ENCODE measurements at regions not wholly inside any gene's neighbourhood (a gene's known extent, or its start where the extent isn't known, plus 50 kb on each side); places are given as distances from the start of the nearest gene placed in this dataset.

DNA sequence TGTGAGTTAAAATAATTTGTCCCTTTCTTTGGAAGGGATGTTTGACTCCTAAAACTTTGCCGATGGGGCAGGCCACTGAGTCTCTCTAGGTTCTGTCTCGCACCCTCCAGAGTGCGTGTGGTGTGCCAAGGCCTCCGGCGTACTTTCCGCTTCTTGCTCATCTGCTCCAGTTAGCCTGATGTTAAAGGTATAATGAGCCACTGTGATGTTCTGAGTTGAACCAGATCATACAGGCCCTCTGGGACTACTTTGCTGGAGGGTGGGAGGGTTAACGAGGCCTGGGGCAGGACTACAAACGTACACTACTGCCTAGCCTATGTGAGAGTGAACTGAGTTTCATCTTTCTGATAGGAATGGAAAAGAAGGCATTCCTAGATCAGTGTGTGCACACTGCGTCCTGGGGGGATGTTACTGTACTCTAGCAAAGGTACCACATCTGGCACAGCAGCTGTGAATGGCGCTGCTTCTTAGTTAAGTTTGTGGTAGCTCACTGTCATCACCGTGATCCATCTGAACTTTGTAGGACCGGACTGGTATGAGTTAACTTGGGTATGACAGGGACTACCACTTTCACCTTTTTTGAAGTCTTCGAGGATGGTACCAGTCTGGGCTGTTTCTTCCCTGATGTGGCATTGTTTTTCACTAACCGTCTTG, 60.2 kb downstream of the RGS12 start:
- H3K4me3 ChIP-seq: no peak overlapping the region
- DNase-seq (no peak), ATAC-seq (ENCODE audit: low FRiP score in 2 of 2) (no peak)

DNA sequence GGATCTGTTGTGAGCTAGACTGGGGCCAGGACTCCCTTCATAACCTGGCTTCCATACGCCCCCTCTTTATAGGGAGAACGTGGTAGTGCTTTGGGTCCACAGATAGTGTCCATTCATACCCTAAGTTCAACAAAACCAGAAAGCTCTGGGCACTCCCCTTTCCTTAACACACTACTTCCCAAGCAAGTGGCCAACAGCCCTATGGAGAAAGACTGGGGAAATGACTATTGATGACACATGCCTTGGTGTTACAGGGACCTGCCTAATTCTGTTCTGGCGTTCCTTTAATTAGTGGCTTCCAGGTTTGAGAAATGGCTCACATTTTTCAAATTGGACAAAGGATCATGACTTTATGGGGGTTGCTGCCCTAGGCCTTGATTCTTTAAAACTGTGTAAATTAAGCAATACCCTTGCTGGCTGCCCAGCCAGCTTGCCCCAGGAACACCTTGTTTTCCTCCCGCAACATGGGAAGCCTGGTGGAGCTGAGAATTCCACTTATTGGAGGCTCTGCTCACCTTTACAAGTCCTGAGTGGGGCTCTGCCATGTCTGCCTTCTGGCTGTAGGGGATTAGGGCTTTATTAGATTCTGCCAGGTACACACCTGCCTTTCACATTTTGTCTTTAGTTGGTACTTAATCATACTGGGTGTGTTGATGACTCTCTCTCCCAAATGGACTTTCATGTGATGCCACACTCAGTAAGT, 61.1 kb downstream of the RGS12 start:
- H3K27me3 ChIP-seq: no peaks in the 10 kb centered on the region
- ATAC-seq (ENCODE audit: low FRiP score in 2 of 2) (no peak), DNase-seq (no peak)
- no peak overlapping the region for H3K27ac ChIP-seq
- no peaks in the 10 kb centered on the region for H3K9me3 ChIP-seq
- no peak for TF ChIP-seq EP300 (IDR thresholded peaks at IDR 0.05)
- no peak for TF ChIP-seq POLR2AphosphoS5 (IDR thresholded peaks at IDR 0.05)
- TF ChIP-seq, protein P1, sequence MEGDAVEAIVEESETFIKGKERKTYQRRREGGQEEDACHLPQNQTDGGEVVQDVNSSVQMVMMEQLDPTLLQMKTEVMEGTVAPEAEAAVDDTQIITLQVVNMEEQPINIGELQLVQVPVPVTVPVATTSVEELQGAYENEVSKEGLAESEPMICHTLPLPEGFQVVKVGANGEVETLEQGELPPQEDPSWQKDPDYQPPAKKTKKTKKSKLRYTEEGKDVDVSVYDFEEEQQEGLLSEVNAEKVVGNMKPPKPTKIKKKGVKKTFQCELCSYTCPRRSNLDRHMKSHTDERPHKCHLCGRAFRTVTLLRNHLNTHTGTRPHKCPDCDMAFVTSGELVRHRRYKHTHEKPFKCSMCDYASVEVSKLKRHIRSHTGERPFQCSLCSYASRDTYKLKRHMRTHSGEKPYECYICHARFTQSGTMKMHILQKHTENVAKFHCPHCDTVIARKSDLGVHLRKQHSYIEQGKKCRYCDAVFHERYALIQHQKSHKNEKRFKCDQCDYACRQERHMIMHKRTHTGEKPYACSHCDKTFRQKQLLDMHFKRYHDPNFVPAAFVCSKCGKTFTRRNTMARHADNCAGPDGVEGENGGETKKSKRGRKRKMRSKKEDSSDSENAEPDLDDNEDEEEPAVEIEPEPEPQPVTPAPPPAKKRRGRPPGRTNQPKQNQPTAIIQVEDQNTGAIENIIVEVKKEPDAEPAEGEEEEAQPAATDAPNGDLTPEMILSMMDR (IDR thresholded peaks at IDR 0.05): no peak
- no peak for TF ChIP-seq POLR2A (IDR thresholded peaks at IDR 0.05)
- H3K4me3 ChIP-seq: no peak overlapping the region
- H3K4me1 ChIP-seq: no peaks in the 10 kb centered on the region
- no peaks in the 10 kb centered on the region for H3K36me3 ChIP-seq
- WGBS, 2 donors: 91 to 100% methylated on average over 4 of the region's 4 CpGs

More for the DNA sequence above, 60.2 kb downstream of the RGS12 start:
- H3K4me1 ChIP-seq: no peaks in the 10 kb centered on the region
- no peaks in the 10 kb centered on the region for H3K27me3 ChIP-seq
- no peak overlapping the region for H3K27ac ChIP-seq
- WGBS, 2 donors: 95% methylated on average over 14 of the region's 14 CpGs
- TF ChIP-seq, protein P1 (IDR thresholded peaks at IDR 0.05): no peak
- no peaks in the 10 kb centered on the region for H3K36me3 ChIP-seq
- H3K9me3 ChIP-seq: no peaks in the 10 kb centered on the region

DNA sequence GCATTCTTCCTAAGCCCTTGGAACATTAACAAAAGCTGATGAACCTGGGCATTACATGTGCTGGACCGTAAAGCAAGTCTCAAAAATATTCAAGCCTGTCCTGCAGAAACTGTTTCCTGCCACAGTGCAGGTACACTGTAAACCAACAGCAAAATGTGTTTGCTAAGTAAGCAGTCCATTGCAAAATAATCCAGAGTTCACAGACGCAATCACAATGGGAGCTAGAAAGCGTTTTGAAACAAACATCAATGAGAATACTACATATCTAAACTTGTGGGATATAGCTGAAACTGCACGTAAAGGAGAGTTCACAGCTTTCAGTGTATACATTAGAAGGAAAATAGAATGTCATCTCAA, 61.6 kb downstream of the RGS12 start:
- TF ChIP-seq POLR2A (IDR thresholded peaks at IDR 0.05) (no peak), EP300 (IDR thresholded peaks at IDR 0.05) (no peak), POLR2AphosphoS5 (IDR thresholded peaks at IDR 0.05) (no peak)
- TF ChIP-seq, protein P1 (IDR thresholded peaks at IDR 0.05): no peak

DNA sequence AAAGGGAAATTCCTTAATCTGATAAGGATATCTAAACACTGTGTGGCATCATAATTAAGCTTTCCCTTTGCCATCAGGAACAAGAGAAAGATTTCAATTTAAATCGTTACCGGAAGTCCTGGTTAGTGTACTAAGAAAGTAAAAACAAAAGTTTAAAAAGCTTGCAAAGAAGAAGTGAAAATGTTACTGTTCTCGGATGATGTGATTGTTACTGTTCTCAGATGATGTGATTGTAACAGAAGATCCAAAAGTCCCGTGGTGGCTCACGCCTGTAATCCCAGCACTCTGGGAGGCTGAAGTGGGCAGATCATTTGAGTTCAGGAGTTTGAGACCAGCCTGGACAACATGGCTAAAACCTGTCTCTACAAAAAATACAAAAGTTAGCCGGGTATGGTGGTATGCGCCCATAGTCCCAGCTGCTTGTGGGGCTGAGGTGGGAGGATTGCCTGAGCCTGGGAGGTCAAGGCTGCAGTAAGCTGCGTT, 62.5 kb downstream of the RGS12 start:
- no peak for TF ChIP-seq POLR2A (IDR thresholded peaks at IDR 0.05)
- TF ChIP-seq EP300 (IDR thresholded peaks at IDR 0.05): no peak
- no peak for TF ChIP-seq POLR2AphosphoS5 (IDR thresholded peaks at IDR 0.05)
- TF ChIP-seq, protein P1 (IDR thresholded peaks at IDR 0.05): no peak
- H3K27ac ChIP-seq: no peak overlapping the region
- no peak for ATAC-seq (ENCODE audit: low FRiP score in 2 of 2)
- no peaks in the 10 kb centered on the region for H3K27me3 ChIP-seq
- no peaks in the 10 kb centered on the region for H3K9me3 ChIP-seq
- H3K4me1 ChIP-seq: no peaks in the 10 kb centered on the region
- 70% methylated on average over 8 of the region's 8 CpGs for WGBS, 2 donors
- no peak for DNase-seq
- H3K36me3 ChIP-seq: no peaks in the 10 kb centered on the region
- no peak overlapping the region for H3K4me3 ChIP-seq

More for the DNA sequence above, 61.6 kb downstream of the RGS12 start:
- Histone ChIP-seq H3K4me1 (no peaks in the 10 kb centered on the region), H3K4me3 (no peak overlapping the region), H3K36me3 (no peaks in the 10 kb centered on the region), H3K9me3 (no peaks in the 10 kb centered on the region), H3K27ac (no peak overlapping the region), H3K27me3 (no peaks in the 10 kb centered on the region)
- 51 to 65% methylated on average over 4 of the region's 4 CpGs for WGBS, 2 donors
- ATAC-seq (ENCODE audit: low FRiP score in 2 of 2): no peak
- no peak for DNase-seq

DNA sequence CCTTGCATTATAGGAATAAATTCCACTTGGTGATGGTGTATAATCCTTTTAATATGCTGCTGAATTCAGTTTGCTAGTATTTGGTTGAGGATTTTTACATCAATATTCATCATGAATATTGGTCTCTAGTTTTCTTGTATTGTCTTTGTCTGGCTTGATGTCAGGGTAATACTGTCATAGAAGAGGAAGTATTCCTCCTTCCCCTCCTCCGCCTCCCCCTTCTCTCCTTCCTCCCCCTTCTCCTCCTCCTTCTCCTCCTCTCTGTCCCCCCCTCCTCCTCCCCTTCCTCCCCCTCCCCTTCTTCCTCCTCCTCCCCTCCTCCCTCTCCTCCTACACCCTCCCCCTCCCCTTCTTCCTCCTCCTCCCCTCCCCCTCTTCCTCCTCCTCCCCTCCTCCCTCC, 65.8 kb downstream of the RGS12 start:
- no peak overlapping the region for H3K4me3 ChIP-seq
- WGBS, 2 donors: 33 to 68% methylated on average over 1 of the region's 1 CpG
- H3K9me3 ChIP-seq: no peaks in the 10 kb centered on the region
- H3K27me3 ChIP-seq: no peaks in the 10 kb centered on the region
- no peak overlapping the region for H3K27ac ChIP-seq
- H3K36me3 ChIP-seq: no peaks in the 10 kb centered on the region
- H3K4me1 ChIP-seq: no peaks in the 10 kb centered on the region
- no peak for DNase-seq
- TF ChIP-seq, protein P1 (IDR thresholded peaks at IDR 0.05): no peak
- TF ChIP-seq POLR2A (IDR thresholded peaks at IDR 0.05): no peak
- TF ChIP-seq EP300 (IDR thresholded peaks at IDR 0.05): no peak
- TF ChIP-seq POLR2AphosphoS5 (IDR thresholded peaks at IDR 0.05): no peak
- no peak for ATAC-seq (ENCODE audit: low FRiP score in 2 of 2)

All from upper lobe of left lung (tissue), 6 donors.